UCSD-AML1 (cell line): ENCODE measurements at regions not wholly inside any gene's neighbourhood (a gene's known extent, or its start where the extent isn't known, plus 50 kb on each side); places are given as distances from the start of the nearest gene placed in this dataset.
"Not testable (repeated sequence)": the region's sequence is repeated elsewhere in the genome, so short reads cannot be mapped to it uniquely, and the experiment has no call there.

ENCODE experiments used
- DNase-seq: peaks from one replicate; lab custom pipeline; 2025; ENCODE audit not compliant: unreplicated experiment; lab: John Stamatoyannopoulos, UW

DNA sequence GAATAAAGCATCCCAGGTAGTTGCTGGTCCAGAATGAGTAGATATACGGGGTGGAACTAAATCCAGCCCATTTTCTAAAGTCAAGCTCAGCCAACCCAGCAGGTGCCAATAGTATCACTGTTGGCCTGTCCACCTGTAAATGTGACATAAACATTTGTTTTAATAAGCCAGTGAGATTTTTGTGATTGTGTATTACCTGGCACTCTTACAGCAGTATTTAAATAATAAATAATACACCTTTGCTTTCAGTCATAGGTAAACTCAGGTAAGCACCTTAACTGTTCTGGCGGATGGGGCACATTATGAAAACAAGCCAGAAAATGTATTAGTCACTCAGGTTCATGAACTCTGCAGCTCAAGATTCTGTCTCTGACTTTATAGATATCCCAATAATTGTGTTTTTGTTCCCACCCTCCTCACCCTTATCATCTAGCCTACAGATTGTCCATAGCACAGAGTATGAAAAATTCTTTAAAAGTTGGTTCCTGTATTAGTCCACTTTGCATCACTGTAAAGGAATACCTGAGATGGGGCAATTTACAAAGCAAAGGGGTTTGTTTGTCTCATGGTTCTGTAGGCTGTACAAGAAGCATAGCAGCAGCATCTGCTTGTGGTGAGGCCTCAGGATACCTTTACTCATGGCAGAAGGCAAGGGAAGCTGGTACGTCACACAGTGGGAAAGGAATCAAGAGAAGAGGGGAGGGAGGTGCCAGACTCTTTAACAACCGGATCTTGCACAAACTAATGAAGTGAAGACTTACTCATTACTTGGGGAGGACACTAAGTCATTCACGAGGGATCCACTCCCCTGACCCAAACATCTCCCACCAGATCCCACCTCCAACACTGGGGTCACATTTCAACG is 73.0 kb upstream of the CYRIA start:
- no peak for DNase-seq

- no peak for DNase-seq
Measured at GRCh38 chr2:16737812-16738211, 72.2 kb upstream of the CYRIA start.

DNA sequence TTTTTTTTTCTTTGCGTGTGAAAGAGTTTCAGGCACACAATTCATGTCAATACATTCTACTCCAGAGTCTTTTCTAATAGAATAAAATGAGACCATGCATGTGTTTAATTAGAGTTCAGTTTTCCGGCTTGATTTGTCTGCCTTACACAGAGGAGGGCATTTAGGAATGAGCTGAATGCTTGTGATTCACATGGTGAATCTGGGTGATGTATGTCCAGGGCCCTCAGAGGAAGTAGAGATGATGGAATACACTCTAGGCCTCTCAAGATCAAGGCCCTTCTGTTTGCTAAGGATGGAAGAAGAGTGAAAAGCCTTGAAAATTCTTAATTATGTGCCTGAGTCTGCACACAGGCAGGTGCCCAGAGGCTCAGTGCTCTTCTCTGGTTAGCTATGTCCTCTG is 71.0 kb upstream of the CYRIA start:
- DNase-seq: no peak

GRCh38 chr2:16729335-16729734 is 63.7 kb upstream of the CYRIA start:
- DNase-seq: no peak

- no peak for DNase-seq
Measured at GRCh38 chr2:16728351-16729136, 62.9 kb upstream of the CYRIA start.

GRCh38 chr2:16727849-16728248 is 62.2 kb upstream of the CYRIA start:
- not testable (repeated sequence) for DNase-seq

DNA sequence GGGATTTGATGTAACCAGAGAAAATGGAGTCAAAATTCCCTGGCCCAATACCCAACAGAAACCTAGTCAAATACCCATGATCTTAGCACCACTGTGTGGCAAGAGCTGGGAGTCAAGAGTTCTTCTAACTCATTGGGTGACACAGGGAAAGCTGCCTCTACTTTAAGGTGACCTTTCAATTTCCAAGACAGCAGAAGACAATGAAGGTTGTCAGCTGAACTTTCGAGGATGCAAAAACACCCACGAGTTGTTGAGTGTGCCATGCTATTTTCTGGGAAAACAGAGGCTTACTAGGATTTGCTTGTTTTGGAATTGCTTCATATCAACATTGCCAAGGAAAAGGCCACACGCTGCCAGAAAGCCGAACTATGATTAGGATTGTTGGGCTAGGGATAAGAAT is 61.6 kb upstream of the CYRIA start:
- no peak for DNase-seq

DNA sequence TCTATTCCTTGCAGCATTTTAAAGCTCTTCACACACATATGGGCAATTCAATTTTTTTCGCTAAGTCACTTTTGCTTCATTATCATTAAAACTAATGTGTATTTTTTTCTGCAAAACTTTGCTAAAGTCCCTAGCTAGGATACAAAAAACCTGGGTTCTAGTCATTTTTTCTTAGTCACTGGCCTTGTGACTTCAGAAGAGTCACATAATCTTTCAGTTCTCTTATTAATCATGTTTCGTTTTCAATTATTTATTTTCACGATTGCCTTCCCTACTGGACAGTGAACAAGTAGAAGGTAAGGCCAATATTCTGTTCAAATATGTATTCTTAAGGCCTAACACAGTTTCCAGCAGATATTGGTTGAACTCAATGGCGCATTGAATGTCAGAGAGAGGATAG is 60.9 kb upstream of the CYRIA start:
- no peak for DNase-seq

GRCh38 chr2:16726147-16726546 is 60.5 kb upstream of the CYRIA start:
- DNase-seq: no peak

GRCh38 chr2:16725549-16725948 is 59.9 kb upstream of the CYRIA start:
- DNase-seq: no peak

DNA sequence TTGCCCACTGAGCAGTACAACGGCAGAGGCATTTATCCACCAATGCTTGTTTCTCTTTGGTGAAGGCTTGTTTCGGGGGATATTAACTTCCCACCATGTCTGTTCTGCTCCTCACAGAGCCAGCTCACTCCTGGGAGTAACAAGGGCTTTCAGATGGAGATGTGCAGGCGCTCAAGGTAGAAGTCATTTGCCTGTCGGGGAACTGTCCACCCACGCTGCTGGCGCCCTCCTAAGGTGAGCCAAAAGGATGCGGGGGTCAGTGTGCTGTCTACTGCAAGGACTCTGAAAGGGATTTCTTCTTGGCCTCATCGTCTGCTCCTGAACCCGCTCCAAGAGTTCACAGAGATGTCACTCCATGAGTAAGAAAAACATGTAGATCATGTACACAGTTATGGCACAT is 57.0 kb upstream of the CYRIA start:
- DNase-seq: no peak

DNA sequence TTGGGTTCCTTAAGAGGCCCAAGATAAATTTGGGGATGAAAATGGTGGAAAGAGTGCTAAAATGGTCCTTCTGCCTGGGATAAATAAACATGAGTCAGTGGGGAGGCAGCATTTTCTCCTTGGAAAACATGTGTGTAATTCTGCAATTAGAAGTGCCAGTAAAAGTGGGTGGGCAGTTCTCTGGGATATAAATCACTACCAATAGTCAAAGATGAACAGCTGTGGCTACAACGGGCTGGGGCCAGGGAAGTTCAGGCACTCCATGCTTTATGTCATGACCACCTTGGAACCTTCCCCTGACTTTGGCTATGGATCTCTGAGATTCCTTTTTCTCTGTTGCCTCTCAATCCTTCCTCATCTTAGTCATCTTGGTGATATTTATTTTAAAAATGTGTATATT is 56.5 kb upstream of the CYRIA start:
- DNase-seq: no peak

GRCh38 chr2:16721529-16721928 is 55.9 kb upstream of the CYRIA start:
- DNase-seq: not testable (repeated sequence)

- DNase-seq: not testable (repeated sequence)
Measured at GRCh38 chr2:16720737-16721136, 55.1 kb upstream of the CYRIA start.

DNA sequence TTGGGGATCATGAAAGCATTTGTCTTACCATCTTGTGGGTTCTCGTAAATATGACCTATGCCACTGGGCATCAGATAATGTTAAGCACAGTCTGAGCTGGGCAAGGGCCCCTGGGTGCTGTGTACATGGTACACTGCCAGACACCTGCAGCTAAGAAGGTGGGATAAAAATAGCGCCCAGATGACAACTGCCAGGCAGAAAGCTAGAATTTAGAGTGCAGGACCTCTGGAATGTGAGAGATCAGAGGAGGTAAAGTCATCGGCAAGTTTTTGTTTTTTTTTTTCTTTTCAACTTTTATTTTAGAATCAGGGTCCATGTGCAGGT is 53.8 kb upstream of the CYRIA start:
- no peak for DNase-seq

DNA sequence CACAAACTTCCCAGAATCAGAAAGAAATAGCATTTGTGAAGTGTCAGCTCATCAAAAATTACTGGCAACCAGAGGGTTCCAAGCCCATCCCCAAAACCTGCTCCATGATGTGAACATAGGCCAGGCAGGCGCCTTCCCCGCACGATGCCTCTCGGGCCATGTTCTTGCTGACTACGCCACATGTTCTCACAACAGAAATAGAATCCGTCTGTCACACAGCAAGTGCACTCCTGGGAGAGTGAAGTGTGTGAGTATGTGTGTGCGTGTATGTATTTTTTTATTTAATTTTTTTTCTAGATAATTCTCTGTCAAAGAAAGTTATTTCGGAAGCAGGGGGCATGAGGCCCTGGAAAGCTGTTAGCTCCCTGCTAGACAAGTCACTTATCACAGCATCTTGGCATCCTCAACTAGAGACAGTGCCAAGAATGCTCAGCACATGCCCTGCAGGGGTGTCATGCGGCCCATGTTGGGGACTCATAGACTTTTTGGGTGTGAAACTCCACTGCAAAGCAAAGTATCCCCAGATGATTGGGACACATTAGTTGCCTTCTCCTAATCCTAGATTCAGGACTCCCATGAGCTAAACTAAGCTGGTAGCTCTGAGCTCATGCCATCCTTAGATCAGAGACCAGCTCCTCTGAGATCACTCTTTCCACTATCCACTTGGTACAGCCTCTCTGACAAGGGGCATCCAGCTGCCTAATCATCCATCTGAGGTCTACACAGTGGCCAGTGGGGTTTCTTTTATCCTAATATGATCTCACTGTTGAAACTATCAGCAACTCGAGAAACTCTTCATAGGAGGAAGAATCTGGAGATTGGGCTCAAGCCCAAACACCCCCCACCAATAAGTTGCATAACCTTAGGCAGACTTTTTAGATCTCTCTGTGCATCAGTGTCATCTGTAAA is 53.2 kb upstream of the CYRIA start:
- DNase-seq: no peak

DNA sequence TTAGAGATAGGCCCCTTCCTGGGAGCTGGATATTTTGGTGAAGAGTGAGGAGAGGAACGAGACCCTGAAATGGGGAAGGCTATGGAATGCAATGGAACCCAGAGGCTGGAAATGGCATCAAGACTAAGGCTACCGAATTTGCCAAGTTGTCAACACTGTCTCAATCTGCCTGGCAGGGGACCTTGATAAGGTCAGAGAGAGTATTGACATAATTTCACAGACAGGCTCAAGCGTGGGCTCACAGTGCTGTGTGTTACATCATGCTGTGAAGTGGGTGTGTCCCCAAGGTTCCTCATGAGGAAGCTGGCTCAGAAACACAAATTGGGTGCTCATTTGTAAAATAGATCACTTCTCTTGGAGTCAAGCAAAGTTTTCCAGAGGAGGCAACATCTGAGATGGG is 51.8 kb upstream of the CYRIA start:
- no peak for DNase-seq

GRCh38 chr2:16716944-16717343 is 51.3 kb upstream of the CYRIA start:
- DNase-seq: no peak

DNA sequence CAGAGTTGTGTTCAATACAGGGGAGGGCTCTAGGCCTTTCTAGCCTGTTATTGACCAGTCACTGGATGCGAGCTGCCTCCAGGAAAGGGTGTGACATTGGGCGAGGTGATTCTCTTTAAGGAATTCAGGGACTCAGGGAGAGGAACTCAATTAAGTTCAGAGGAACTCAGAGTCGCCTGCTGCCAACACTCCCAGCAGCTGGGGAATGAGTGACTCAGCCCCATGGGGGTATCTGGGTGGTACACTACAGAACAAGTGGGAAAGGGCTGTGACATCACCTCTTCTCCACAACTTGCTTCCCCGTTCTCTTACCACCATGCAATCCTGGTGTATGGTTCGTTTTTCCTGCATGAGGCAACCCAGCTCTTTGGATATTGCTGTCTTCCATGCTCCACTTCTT is 50.4 kb upstream of the CYRIA start:
- no peak for DNase-seq
